WERI-Rb-1 (cell line): ENCODE measurements at regions not wholly inside any gene's neighbourhood (a gene's known extent, or its start where the extent isn't known, plus 50 kb on each side); places are given as distances from the start of the nearest gene placed in this dataset.

ENCODE experiments used
- DNase-seq: peaks from one replicate; pipeline ENCODE4 v3.0.0-alpha.2; 2020
- H3K27ac ChIP-seq: fragments of 250-450 bp; sonication (Bioruptor Pico); 2 replicates; pipeline ENCODE4 v1.5.1; 2020; ENCODE audit warnings: mild to moderate bottlenecking, moderate library complexity
- H3K27me3 ChIP-seq: fragments of 250-450 bp; sonication (Bioruptor Pico); 2 replicates; pipeline ENCODE4 v1.5.1; 2021; ENCODE audit warnings: mild to moderate bottlenecking, low read depth, moderate library complexity; ENCODE audit not compliant: insufficient read depth, severe bottlenecking
- H3K36me3 ChIP-seq: fragments of 250-450 bp; sonication (Bioruptor Pico); 2 replicates; pipeline ENCODE4 v1.5.1; 2020; ENCODE audit warnings: mild to moderate bottlenecking, moderate library complexity
- H3K4me3 ChIP-seq: 2 replicates; pipeline ENCODE4 v1.5.1; 2011; ENCODE audit warnings: low read depth, mild to moderate bottlenecking, control low read depth, low read length
- H3K9me3 ChIP-seq: fragments of 250-450 bp; sonication (Bioruptor Pico); 2 replicates; pipeline ENCODE4 v1.5.1; 2021; ENCODE audit warnings: mild to moderate bottlenecking, moderate library complexity; ENCODE audit not compliant: severe bottlenecking
- CTCF ChIP-seq: IDR thresholded peaks from 2 replicates; pipeline ENCODE4 v1.5.1; 2011; ENCODE audit warnings: low read depth, mild to moderate bottlenecking, control low read depth, inconsistent platforms, low read length

DNA sequence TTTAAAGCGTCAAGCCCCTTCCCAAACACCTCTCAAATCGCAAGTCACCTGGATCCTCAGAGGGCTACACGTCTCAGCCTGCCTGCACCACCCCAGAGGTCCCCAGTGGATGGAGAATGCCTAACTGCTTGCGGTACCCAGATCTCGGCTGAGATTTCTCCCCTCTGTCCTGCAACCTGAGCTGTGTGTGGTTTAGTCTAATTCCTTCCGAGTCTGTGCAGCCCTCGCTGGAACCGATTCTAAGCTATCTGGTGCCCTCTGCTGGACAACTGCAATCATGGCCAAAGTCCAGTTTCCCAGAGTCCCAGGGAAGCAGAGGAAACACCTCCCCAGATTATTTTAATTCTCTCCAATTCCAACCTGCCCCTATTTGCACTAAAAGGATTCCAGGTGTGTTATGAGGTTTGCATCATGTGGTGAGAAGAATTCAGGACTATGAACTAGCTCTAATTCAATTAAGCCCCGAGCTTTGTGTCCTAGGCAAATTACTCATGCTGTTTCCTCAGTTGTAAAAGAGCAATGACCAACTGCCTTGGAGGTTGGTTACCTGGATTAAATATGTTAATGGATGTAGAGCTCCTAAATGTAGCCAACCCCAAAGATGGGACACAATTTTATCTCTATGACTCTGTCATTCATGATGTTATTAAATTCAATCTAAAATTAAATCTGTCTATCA is 276.1 kb upstream of the NCKAP5 start:
- Histone ChIP-seq H3K4me3 (no peak overlapping the region), H3K36me3 (no peaks in the 10 kb centered on the region), H3K27ac (no peak overlapping the region), H3K9me3 (no peaks in the 10 kb centered on the region), H3K27me3 (no peaks in the 10 kb centered on the region)
- DNase-seq = peak; percentile 75
- TF ChIP-seq CTCF = peak; percentile 81

DNA sequence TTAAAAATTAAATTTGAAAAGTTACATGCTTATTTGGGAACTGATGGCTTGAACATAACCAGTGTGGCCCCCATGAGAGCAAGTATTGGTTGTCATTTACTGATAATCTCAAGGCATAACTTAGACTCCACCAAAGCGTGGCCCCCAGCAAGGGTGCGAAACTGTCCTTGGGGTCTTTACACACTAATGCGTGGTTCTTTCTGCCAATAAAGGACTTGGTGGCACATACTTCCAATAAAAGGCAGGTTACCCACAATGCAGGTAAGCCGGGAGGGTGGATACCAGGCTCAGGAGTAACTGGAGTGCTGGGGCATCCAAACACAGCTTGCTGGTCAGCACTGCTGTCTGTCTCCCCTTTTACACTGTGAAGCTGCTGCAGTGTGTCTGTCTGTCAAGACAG is 278.2 kb upstream of the NCKAP5 start:
- Histone ChIP-seq H3K9me3 (no peaks in the 10 kb centered on the region), H3K4me3 (no peak overlapping the region), H3K36me3 (no peaks in the 10 kb centered on the region), H3K27me3 (no peaks in the 10 kb centered on the region), H3K27ac (no peak overlapping the region)
- TF ChIP-seq CTCF = no peak
- DNase-seq = no peak

DNA sequence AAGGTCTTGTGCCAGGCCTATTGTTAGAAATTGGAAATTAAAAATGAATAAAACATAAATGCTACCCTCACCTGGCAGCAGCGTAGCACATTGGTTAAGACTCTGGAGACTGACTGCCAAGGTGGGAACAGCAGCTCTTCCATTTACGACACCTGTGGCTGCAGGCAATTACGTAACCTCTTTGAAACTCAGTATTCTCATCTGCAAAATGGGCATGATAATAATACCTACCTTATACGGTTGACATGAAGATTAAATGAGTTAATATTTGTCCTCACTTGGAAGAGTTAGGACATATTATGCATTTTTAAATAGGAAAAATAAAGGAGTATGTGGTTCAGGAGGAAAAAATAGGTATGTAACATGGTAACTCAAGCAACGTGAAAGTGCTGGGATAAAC is 279.3 kb upstream of the NCKAP5 start:
- no peak for TF ChIP-seq CTCF
- H3K27me3 ChIP-seq = no peaks in the 10 kb centered on the region
- no peak overlapping the region for H3K27ac ChIP-seq
- H3K4me3 ChIP-seq = no peak overlapping the region
- no peak for DNase-seq
- H3K36me3 ChIP-seq = no peaks in the 10 kb centered on the region
- H3K9me3 ChIP-seq = no peaks in the 10 kb centered on the region

DNA sequence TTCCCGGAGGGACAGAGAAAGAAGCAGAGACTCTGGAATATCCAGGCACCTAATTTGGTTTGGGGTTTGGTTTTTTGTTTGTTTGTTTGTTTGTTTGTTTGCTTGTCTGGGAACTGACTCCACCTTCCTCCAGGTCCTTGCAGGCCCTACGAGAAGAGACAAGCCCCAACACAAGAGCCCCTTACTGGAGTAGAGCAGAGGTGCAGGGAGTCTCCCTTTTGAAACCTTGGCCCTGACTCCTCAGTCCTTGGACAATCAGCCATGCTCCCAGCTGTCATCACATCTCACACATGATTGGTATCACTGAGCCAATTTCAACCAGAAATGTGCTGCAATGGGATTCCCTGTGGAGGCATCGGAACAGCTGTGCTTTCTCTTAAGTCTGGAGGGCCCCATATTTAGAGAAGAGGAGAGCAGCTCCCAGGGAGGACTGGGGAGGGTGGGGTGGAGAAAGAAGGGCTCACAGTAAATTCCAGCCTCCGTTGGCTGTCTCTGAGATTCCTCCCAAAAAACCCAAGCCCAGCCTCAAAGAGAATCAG is 279.9 kb upstream of the NCKAP5 start:
- H3K27ac ChIP-seq = no peak overlapping the region
- no peak for DNase-seq
- TF ChIP-seq CTCF = no peak

GRCh38 chr2:133849341-133849740 is 281.1 kb upstream of the NCKAP5 start:
- DNase-seq = no peak
- TF ChIP-seq CTCF = no peak

More for the DNA sequence above, 279.9 kb upstream of the NCKAP5 start:
- Histone ChIP-seq H3K4me3 (no peak overlapping the region), H3K27me3 (no peaks in the 10 kb centered on the region), H3K36me3 (no peaks in the 10 kb centered on the region), H3K9me3 (no peaks in the 10 kb centered on the region)

More at GRCh38 chr2:133849341-133849740, 281.1 kb upstream of the NCKAP5 start:
- Histone ChIP-seq H3K27me3 (no peaks in the 10 kb centered on the region), H3K27ac (no peak overlapping the region), H3K9me3 (no peaks in the 10 kb centered on the region), H3K36me3 (no peaks in the 10 kb centered on the region), H3K4me3 (no peak overlapping the region)
